ENCODE measurements at regions not wholly inside any gene's neighbourhood (a gene's known extent, or its start where the extent isn't known, plus 50 kb on each side); places are given as distances from the start of the nearest gene placed in this dataset.

- Histone ChIP-seq H3K4me3 (replicated peaks in 1 of 3; ENCODE audit: insufficient read depth in 1 of 3, low read depth in 1 of 3, low read length in 3 of 3) (peak overlapping the region in 1 of 3 experiments; percentile 13), H3K36me3 (ENCODE audit: control insufficient read depth in 2 of 2, extremely low read depth in 1 of 2, insufficient read depth in 2 of 2, low read length in 2 of 2) (peaks cover 0 to 7% of the 10 kb centered on the region in 2 experiments), H3K27ac (ENCODE audit: insufficient read depth, low read depth, low read length) (peak overlapping the region; percentile 76), H4K20me1 (replicated peaks; ENCODE audit: control insufficient read depth, extremely low read depth, insufficient read depth, low read length) (no peaks in the 10 kb centered on the region), H3K4me1 (ENCODE audit: control insufficient read depth, extremely low read depth, insufficient read depth, low read length) (peaks cover 73% of the 10 kb centered on the region), H3K9ac (replicated peaks; ENCODE audit: extremely low read depth, insufficient read depth, low read length) (peak overlapping the region; percentile 32), H3K79me2 (ENCODE audit: control insufficient read depth, insufficient read depth, low read length) (peaks cover 90% of the 10 kb centered on the region), H3K9me1 (replicated peaks; ENCODE audit: control insufficient read depth, extremely low read depth, insufficient read depth, low read length) (no peaks in the 10 kb centered on the region), H3K27me3 (ENCODE audit: control insufficient read depth in 2 of 2, insufficient read depth in 2 of 2, low read length in 2 of 2) (no peaks in the 10 kb centered on the region), H3K9me3 (replicated peaks; ENCODE audit: control insufficient read depth, insufficient read depth, low read length) (no peaks in the 10 kb centered on the region), H2AFZ (ENCODE audit: low read depth, low read length) (no peak overlapping the region), H3K4me2 (ENCODE audit: insufficient read depth, low read length) (peak overlapping the region; percentile 76)
- dilution Hi-C loops (cut with MboI; ENCODE audit: extremely low pct_ligation_motif_present, low sequenced_read_pairs) (no loop called here), intact Hi-C loops (cut with micrococcal nuclease) (loop anchor here (1.0 kb wide), 2 partner anchors 10 to 19 kb away; no protein-coding TSS in a partner anchor)
- FAIRE-seq (peak; percentile 82), DNase-seq (ENCODE audit: low read depth, low spot score) (peak; percentile 99)
- no TSS peak for BruUV-seq (replicated peaks)
- POLR2A ChIA-PET = interaction anchor here (0.6 to 0.7 kb wide), 3 partner anchors 19 to 65 kb away, joined by 4 to 6 read pairs (median 4); no protein-coding TSS in a partner anchor
- TF ChIP-seq POLR2AphosphoS5 (IDR thresholded peaks at IDR 0.05; ENCODE audit: insufficient read depth, low read depth, low read length) = peak; percentile 52
- TF ChIP-seq MYC (IDR thresholded peaks at IDR 0.05; ENCODE audit: low read depth, low read length) = no peak
- TF ChIP-seq CTCF (IDR thresholded peaks at IDR 0.05; ENCODE audit: extremely low read depth in 1 of 2, insufficient read depth in 1 of 2, low read depth in 1 of 2, low read length in 2 of 2) = no peak
- TF ChIP-seq POLR2A (IDR thresholded peaks at IDR 0.05; ENCODE audit: low read depth, low read length) = peak; percentile 23
- TF ChIP-seq JUN (IDR thresholded peaks at IDR 0.05; ENCODE audit: borderline replicate concordance, insufficient read depth, insufficient read length, low read depth) = peak; percentile 31
- TF ChIP-seq GATA2 (IDR thresholded peaks at IDR 0.05; ENCODE audit: insufficient read depth, insufficient read length, low read depth, low read length) = no peak
- peak; percentile 37 for TF ChIP-seq FOS (IDR thresholded peaks at IDR 0.05; ENCODE audit: borderline replicate concordance, insufficient read depth, low read length)
- no peak for TF ChIP-seq EZH2 (IDR thresholded peaks at IDR 0.05; ENCODE audit: borderline replicate concordance, low read depth, low read length, severe bottlenecking)
- no peak for TF ChIP-seq MAX (IDR thresholded peaks at IDR 0.05; ENCODE audit: insufficient read depth, insufficient read length)
- CTCF ChIA-PET = interaction anchor here (0.7 to 18.5 kb wide), 16 partner anchors 10 to 411 kb away, joined by 3 to 310 read pairs (median 5); no protein-coding TSS in a partner anchor
Measured at GRCh38 chr1:39127513-39127912, 77.0 kb upstream of the MACF1 start.

Measured in endothelial cell of umbilical vein (primary cell).